ENCODE measurements at regions not wholly inside any gene's neighbourhood (a gene's known extent, or its start where the extent isn't known, plus 50 kb on each side); places are given as distances from the start of the nearest gene placed in this dataset.

DNA sequence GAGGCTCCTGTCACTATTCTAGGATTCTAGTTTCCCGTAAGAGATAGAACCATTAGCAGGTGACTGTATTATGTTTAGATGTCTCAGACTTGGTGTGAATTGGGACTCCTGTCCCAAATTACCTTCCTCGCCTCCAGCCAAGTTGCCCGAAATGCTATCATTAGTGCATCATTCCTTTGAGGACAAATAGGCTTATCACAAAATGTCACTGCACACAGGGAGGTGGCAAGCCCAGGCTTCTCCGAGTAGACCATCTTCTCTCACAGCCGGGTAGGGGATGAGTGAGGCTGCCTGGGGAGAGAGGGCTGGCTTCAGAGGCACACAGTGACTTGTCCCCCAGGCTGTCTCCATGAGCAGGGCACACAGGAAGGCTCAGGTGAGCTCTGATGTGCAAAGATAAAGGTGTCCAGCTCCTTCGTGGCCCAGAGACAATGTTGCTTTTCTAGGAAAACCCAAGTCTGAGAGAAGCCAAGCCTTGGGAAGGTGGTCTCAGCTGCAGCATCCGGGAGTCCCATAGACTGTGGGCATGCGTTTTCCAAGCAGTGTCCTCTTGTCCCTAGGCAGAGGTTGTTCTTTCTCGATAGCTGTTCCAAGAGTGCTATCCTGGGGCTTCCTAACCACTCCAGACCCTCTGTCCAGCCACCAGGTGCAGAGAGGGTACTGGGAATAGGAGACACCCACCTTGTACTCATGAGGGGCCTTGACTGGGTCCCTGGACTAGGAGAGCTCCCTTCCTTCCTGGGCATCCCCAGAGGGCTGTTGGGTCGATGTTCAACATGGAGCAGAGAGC is 163.1 kb upstream of the TSHZ3 start:
- Histone ChIP-seq H3K27me3 (ENCODE audit: control insufficient read depth in 2 of 2, insufficient read depth in 2 of 2, low read length in 2 of 2) (no peaks in the 10 kb centered on the region), H3K36me3 (ENCODE audit: control insufficient read depth in 2 of 2, insufficient read depth in 2 of 2, low read length in 2 of 2) (no peaks in the 10 kb centered on the region), H3K9me3 (ENCODE audit: control insufficient read depth in 2 of 2, low read length in 2 of 2) (no peaks in the 10 kb centered on the region), H3K9ac (ENCODE audit: low read depth in 1 of 2, low read length in 2 of 2) (no peak overlapping the region), H3K4me1 (ENCODE audit: control insufficient read depth in 2 of 2, insufficient read depth in 2 of 2, low read length in 2 of 2) (no peaks in the 10 kb centered on the region), H3K27ac (ENCODE audit: low read depth in 2 of 2, low read length in 2 of 2) (no peak overlapping the region), H3K4me3 (ENCODE audit: low read length in 2 of 2) (no peak overlapping the region)

DNA sequence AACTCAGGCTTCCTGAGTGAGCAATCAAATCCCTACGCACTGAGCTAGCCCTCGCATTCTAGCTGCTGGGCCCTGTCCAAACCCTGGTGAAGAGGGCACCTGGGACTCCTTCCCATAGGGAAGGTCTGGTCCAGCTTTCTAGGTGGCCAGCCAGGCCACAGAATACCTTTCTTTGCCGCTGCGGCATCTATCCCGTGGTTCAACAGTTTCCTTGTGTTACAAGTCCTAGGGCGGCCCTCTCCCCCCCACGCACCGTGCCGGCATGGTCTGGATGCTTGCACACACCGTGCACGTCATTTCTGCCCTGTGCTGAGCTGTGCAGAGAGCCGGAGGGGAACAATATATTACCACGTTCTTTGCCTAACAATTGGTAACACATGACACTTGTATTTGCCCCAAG is 164.6 kb upstream of the TSHZ3 start:
- H3K9me3 ChIP-seq (ENCODE audit: control insufficient read depth in 2 of 2, low read length in 2 of 2): no peaks in the 10 kb centered on the region

DNA sequence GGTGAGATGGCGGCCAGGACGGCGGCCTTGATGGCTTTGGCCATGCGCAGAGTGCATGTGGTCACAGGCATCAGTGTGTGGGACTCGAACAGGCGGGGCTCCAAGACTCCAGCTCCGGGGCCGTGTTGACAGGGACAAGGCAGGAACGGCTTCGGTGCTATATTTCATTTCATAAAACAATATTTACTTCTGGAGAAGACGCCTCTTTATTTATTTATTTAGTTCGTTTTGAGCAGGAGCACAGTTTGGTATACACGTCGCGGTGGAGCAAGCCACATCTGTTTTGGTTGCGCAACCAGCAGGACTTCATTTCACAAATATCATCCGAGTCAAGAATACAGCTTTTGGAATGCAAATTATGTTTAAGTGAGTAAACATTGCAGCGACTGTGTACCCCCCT is 166.7 kb upstream of the TSHZ3 start:
- Histone ChIP-seq H3K4me1 (ENCODE audit: control insufficient read depth in 2 of 2, insufficient read depth in 2 of 2, low read length in 2 of 2) (no peaks in the 10 kb centered on the region), H3K27me3 (ENCODE audit: control insufficient read depth in 2 of 2, insufficient read depth in 2 of 2, low read length in 2 of 2) (no peaks in the 10 kb centered on the region), H3K27ac (ENCODE audit: low read depth in 2 of 2, low read length in 2 of 2) (no peak overlapping the region)

More for the DNA sequence above, 164.6 kb upstream of the TSHZ3 start:
- Histone ChIP-seq H3K4me1 (ENCODE audit: control insufficient read depth in 2 of 2, insufficient read depth in 2 of 2, low read length in 2 of 2) (no peaks in the 10 kb centered on the region), H3K27me3 (ENCODE audit: control insufficient read depth in 2 of 2, insufficient read depth in 2 of 2, low read length in 2 of 2) (no peaks in the 10 kb centered on the region), H3K36me3 (ENCODE audit: control insufficient read depth in 2 of 2, insufficient read depth in 2 of 2, low read length in 2 of 2) (no peaks in the 10 kb centered on the region), H3K4me3 (ENCODE audit: low read length in 2 of 2) (no peak overlapping the region), H3K27ac (ENCODE audit: low read depth in 2 of 2, low read length in 2 of 2) (no peak overlapping the region), H3K9ac (ENCODE audit: low read depth in 1 of 2, low read length in 2 of 2) (no peak overlapping the region)

DNA sequence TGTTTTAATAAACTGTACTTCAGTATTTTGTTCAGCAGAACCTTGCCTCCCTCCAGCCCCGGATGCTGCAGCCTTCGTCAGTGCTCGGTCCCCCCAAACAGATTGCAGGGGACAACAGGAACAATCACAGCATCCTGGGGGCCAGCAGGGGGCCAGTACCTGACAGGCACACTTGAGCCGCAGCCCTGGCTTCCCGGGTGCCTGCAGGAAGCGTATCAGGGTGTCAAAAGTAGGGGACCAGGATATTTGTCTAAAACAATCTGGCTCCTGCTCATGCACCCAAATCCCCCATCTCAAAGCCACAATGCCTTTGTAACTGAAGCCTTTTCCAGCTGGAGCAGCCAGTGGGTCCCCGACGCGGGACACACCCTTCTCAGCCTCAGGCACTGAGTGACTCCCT is 167.5 kb upstream of the TSHZ3 start:
- H3K9ac ChIP-seq (ENCODE audit: low read depth in 1 of 2, low read length in 2 of 2): no peak overlapping the region
- H3K27ac ChIP-seq (ENCODE audit: low read depth in 2 of 2, low read length in 2 of 2): no peak overlapping the region
- H3K4me3 ChIP-seq (ENCODE audit: low read length in 2 of 2): no peak overlapping the region
- no peaks in the 10 kb centered on the region for H3K27me3 ChIP-seq (ENCODE audit: control insufficient read depth in 2 of 2, insufficient read depth in 2 of 2, low read length in 2 of 2)
- no peaks in the 10 kb centered on the region for H3K9me3 ChIP-seq (ENCODE audit: control insufficient read depth in 2 of 2, low read length in 2 of 2)
- H3K36me3 ChIP-seq (ENCODE audit: control insufficient read depth in 2 of 2, insufficient read depth in 2 of 2, low read length in 2 of 2): no peaks in the 10 kb centered on the region
- H3K4me1 ChIP-seq (ENCODE audit: control insufficient read depth in 2 of 2, insufficient read depth in 2 of 2, low read length in 2 of 2): no peaks in the 10 kb centered on the region

More for the DNA sequence above, 166.7 kb upstream of the TSHZ3 start:
- Histone ChIP-seq H3K4me3 (ENCODE audit: low read length in 2 of 2) (no peak overlapping the region), H3K9me3 (ENCODE audit: control insufficient read depth in 2 of 2, low read length in 2 of 2) (no peaks in the 10 kb centered on the region), H3K9ac (ENCODE audit: low read depth in 1 of 2, low read length in 2 of 2) (no peak overlapping the region), H3K36me3 (ENCODE audit: control insufficient read depth in 2 of 2, insufficient read depth in 2 of 2, low read length in 2 of 2) (no peaks in the 10 kb centered on the region)

DNA sequence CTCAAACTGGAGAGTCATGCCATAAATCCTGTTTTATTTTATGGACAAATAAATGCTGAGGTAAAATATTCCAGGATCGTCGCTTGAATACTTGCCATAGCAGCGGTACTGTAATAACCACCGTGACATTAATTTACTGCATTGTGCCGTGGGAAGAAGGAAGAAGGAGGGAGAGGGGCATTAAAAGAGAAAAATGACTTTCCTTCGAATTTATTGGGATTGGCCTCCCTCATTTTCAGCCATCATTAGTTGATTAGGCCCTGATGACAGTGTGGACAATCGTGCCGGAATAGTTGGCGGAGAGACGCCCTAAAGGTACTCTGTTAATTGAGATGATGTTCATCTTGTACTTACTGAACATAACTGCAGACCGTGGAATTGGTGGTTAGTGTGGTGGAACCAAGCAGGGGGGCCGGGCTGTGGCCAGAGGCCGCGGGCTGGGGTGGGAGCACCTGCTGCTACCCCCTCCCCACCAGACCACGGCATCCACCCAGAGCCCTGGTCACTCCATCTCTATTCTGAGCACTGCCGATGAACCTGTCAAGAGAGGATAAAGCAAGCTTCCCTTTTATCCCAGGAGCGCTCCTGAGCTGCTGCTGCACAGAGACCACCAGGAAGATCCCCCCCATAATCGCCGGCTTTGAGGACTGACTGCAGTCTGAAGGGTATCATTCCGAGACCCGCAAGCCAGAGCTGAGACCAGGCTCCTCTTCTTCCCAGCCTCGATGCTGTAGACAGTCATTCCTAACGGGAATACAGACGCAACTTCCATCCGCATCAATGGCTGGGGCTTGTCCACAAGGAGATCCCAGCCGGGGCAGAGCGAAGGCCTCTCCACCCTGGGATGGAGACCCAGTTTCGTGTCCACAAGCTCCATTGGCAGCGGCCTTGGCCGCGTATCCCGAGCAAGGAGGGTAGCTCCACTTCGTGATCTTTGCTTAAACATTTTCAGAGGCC is 168.3 kb upstream of the TSHZ3 start:
- no peak overlapping the region for H3K4me3 ChIP-seq (ENCODE audit: low read length in 2 of 2)
- no peaks in the 10 kb centered on the region for H3K36me3 ChIP-seq (ENCODE audit: control insufficient read depth in 2 of 2, insufficient read depth in 2 of 2, low read length in 2 of 2)
- H3K9ac ChIP-seq (ENCODE audit: low read depth in 1 of 2, low read length in 2 of 2): no peak overlapping the region
- H3K4me1 ChIP-seq (ENCODE audit: control insufficient read depth in 2 of 2, insufficient read depth in 2 of 2, low read length in 2 of 2): no peaks in the 10 kb centered on the region
- no peak overlapping the region for H3K27ac ChIP-seq (ENCODE audit: low read depth in 2 of 2, low read length in 2 of 2)
- no peaks in the 10 kb centered on the region for H3K9me3 ChIP-seq (ENCODE audit: control insufficient read depth in 2 of 2, low read length in 2 of 2)
- no peaks in the 10 kb centered on the region for H3K27me3 ChIP-seq (ENCODE audit: control insufficient read depth in 2 of 2, insufficient read depth in 2 of 2, low read length in 2 of 2)

GRCh38 chr19:31518216-31519020 is 169.2 kb upstream of the TSHZ3 start:
- H3K4me1 ChIP-seq (ENCODE audit: control insufficient read depth in 2 of 2, insufficient read depth in 2 of 2, low read length in 2 of 2): no peaks in the 10 kb centered on the region
- no peak overlapping the region for H3K9ac ChIP-seq (ENCODE audit: low read depth in 1 of 2, low read length in 2 of 2)
- H3K36me3 ChIP-seq (ENCODE audit: control insufficient read depth in 2 of 2, insufficient read depth in 2 of 2, low read length in 2 of 2): no peaks in the 10 kb centered on the region
- H3K27me3 ChIP-seq (ENCODE audit: control insufficient read depth in 2 of 2, insufficient read depth in 2 of 2, low read length in 2 of 2): no peaks in the 10 kb centered on the region
- peak overlapping the region in 1 of 2 donors; percentile 9 for H3K27ac ChIP-seq (ENCODE audit: low read depth in 2 of 2, low read length in 2 of 2)
- H3K4me3 ChIP-seq (ENCODE audit: low read length in 2 of 2): no peak overlapping the region
- no peaks in the 10 kb centered on the region for H3K9me3 ChIP-seq (ENCODE audit: control insufficient read depth in 2 of 2, low read length in 2 of 2)

DNA sequence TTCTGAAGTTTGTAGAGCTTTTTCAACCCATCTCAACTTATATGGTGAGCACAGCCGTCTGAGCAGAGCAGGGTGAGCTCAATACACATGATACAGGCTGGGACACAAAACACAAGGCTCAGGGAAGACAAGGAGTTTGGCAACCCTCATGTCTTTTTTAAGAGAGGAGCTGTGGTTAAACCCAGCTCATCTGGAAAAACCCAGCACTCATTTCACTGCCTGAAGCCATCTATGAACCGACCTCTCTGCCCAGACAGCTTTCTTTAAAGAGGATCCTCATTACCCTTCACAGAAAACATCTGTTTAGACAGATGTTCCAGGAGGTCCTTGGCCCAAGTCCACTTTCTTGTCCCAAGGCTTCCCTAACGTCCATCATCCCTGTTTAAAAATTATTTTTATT is 170.0 kb upstream of the TSHZ3 start:
- Histone ChIP-seq H3K4me3 (ENCODE audit: low read length in 2 of 2) (no peak overlapping the region), H3K9ac (ENCODE audit: low read depth in 1 of 2, low read length in 2 of 2) (no peak overlapping the region), H3K27me3 (ENCODE audit: control insufficient read depth in 2 of 2, insufficient read depth in 2 of 2, low read length in 2 of 2) (no peaks in the 10 kb centered on the region), H3K27ac (ENCODE audit: low read depth in 2 of 2, low read length in 2 of 2) (no peak overlapping the region), H3K4me1 (ENCODE audit: control insufficient read depth in 2 of 2, insufficient read depth in 2 of 2, low read length in 2 of 2) (no peaks in the 10 kb centered on the region), H3K36me3 (ENCODE audit: control insufficient read depth in 2 of 2, insufficient read depth in 2 of 2, low read length in 2 of 2) (no peaks in the 10 kb centered on the region), H3K9me3 (ENCODE audit: control insufficient read depth in 2 of 2, low read length in 2 of 2) (no peaks in the 10 kb centered on the region)

- Histone ChIP-seq H3K27me3 (ENCODE audit: control insufficient read depth in 2 of 2, insufficient read depth in 2 of 2, low read length in 2 of 2) (no peaks in the 10 kb centered on the region), H3K9ac (ENCODE audit: low read depth in 1 of 2, low read length in 2 of 2) (no peak overlapping the region)
These were observed 170.7 kb upstream of the TSHZ3 start for GRCh38 chr19:31519908-31520307.

DNA sequence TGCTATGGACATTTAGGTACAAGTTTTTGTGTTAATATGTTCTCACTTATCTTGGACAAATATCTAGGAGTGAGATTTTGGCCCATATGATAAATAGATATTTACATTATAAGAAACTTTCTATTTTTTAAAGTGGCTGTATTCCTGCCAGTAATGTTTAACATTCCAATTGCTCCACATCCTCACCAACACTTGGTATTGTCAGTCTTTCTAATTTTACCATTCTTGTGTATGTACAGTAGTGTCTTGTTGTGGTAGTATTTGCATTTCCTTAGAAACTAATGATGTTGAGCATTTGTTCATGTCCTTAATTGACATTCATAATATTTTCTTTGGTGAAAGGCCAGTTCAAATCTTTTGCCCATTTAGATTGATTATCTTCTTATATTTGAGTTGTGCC is 171.4 kb upstream of the TSHZ3 start:
- H3K9ac ChIP-seq (ENCODE audit: low read depth in 1 of 2, low read length in 2 of 2): no peak overlapping the region
- no peak overlapping the region for H3K27ac ChIP-seq (ENCODE audit: low read depth in 2 of 2, low read length in 2 of 2)
- H3K4me1 ChIP-seq (ENCODE audit: control insufficient read depth in 2 of 2, insufficient read depth in 2 of 2, low read length in 2 of 2): no peaks in the 10 kb centered on the region
- no peak overlapping the region for H3K4me3 ChIP-seq (ENCODE audit: low read length in 2 of 2)
- no peaks in the 10 kb centered on the region for H3K36me3 ChIP-seq (ENCODE audit: control insufficient read depth in 2 of 2, insufficient read depth in 2 of 2, low read length in 2 of 2)
- H3K27me3 ChIP-seq (ENCODE audit: control insufficient read depth in 2 of 2, insufficient read depth in 2 of 2, low read length in 2 of 2): no peaks in the 10 kb centered on the region
- no peaks in the 10 kb centered on the region for H3K9me3 ChIP-seq (ENCODE audit: control insufficient read depth in 2 of 2, low read length in 2 of 2)

More at GRCh38 chr19:31519908-31520307, 170.7 kb upstream of the TSHZ3 start:
- no peaks in the 10 kb centered on the region for H3K4me1 ChIP-seq (ENCODE audit: control insufficient read depth in 2 of 2, insufficient read depth in 2 of 2, low read length in 2 of 2)
- H3K9me3 ChIP-seq (ENCODE audit: control insufficient read depth in 2 of 2, low read length in 2 of 2): no peaks in the 10 kb centered on the region
- no peak overlapping the region for H3K4me3 ChIP-seq (ENCODE audit: low read length in 2 of 2)
- no peaks in the 10 kb centered on the region for H3K36me3 ChIP-seq (ENCODE audit: control insufficient read depth in 2 of 2, insufficient read depth in 2 of 2, low read length in 2 of 2)
- H3K27ac ChIP-seq (ENCODE audit: low read depth in 2 of 2, low read length in 2 of 2): no peak overlapping the region
